Activated CD8-positive, alpha-beta T cell treated with anti-CD3 and anti-CD28 coated beads for 36 hours (primary cell): ENCODE measurements at regions not wholly inside any gene's neighbourhood (a gene's known extent, or its start where the extent isn't known, plus 50 kb on each side); places are given as distances from the start of the nearest gene placed in this dataset.

Experiments used
- ATAC-seq: fragments of 200-7000 bp; cut with Tn5 transposase; one replicate; pipeline ENCODE4 v1.10.0; 2021; ENCODE audit warnings: mild to moderate bottlenecking, moderate library complexity
- CTCF ChIA-PET: fragments of 350-600 bp; sonication (Branson Sonifier 250); formaldehyde crosslinking; loops from one replicate; lab custom pipeline; 2021; ENCODE audit warnings: antibody characterized with exemption; lab: Charles Lee
- POLR2A ChIA-PET: fragments of 350-600 bp; sonication (Branson Sonifier 250); formaldehyde crosslinking; loops from one replicate; lab custom pipeline; 2021; ENCODE audit warnings: antibody characterized with exemption; lab: Charles Lee
- DNase-seq: peaks from one replicate; pipeline ENCODE4 v3.0.0-alpha.2; 2020
- H3K27ac Mint-ChIP-seq: one replicate; pipeline ENCODE4 v1.8.0; 2021; ENCODE audit warnings: mild to moderate bottlenecking, mixed read lengths
- H3K27me3 Mint-ChIP-seq: one replicate; pipeline ENCODE4 v1.8.0; 2021; ENCODE audit warnings: mixed read lengths
- H3K36me3 Mint-ChIP-seq: one replicate; pipeline ENCODE4 v1.8.0; 2021; ENCODE audit warnings: low read depth, mixed read lengths
- H3K4me1 Mint-ChIP-seq: one replicate; pipeline ENCODE4 v1.8.0; 2021; ENCODE audit warnings: low read depth, mixed read lengths
- H3K4me3 Mint-ChIP-seq: one replicate; pipeline ENCODE4 v1.8.0; 2021; ENCODE audit warnings: mild to moderate bottlenecking, moderate library complexity, mixed read lengths
- H3K9me3 Mint-ChIP-seq: one replicate; pipeline ENCODE4 v1.8.0; 2021; ENCODE audit warnings: mixed read lengths
- CTCF ChIP-seq: fragments of 200-600 bp; IDR thresholded peaks from one replicate; pipeline ENCODE4 v1.8.0; 2022; ENCODE audit warnings: antibody characterized with exemption, mild to moderate bottlenecking
- intact Hi-C: fragments of 100-400 bp; cut with micrococcal nuclease; formaldehyde crosslinking; loops from one replicate; pipeline ENCODE4 v1.10.0; 2022

GRCh38 chr10:44860811-44861736, 50.1 kb upstream of the TMEM72 start:
- Mint-ChIP-seq H3K9me3 (no peaks in the 10 kb centered on the region), H3K4me1 (no peaks in the 10 kb centered on the region), H3K27ac (no peak overlapping the region), H3K4me3 (no peak overlapping the region), H3K27me3 (peaks cover 24% of the 10 kb centered on the region), H3K36me3 (no peaks in the 10 kb centered on the region)
- ATAC-seq = no peak
- ChIA-PET POLR2A (no interaction called here), CTCF (interaction anchor here (1.0 to 1.2 kb wide), 3 partner anchors 8 to 1171 kb away, joined by 3 to 5 read pairs (median 3); no protein-coding TSS in a partner anchor)
- no peak for DNase-seq
- TF ChIP-seq CTCF = no peak
- intact Hi-C loops = loop anchor here (5.0 kb wide), 1 partner anchor 1189 kb away; no protein-coding TSS in a partner anchor
